IMR-90 (cell line): ENCODE measurements at regions not wholly inside any gene's neighbourhood (a gene's known extent, or its start where the extent isn't known, plus 50 kb on each side); places are given as distances from the start of the nearest gene placed in this dataset.

Source experiments
- ATAC-seq: fragments of 200-7000 bp; cut with Tn5 transposase; 2 replicates; pipeline ENCODE4 v1.9.1; 2020; ENCODE audit warnings: low read depth, mild to moderate bottlenecking, moderate library complexity
- BruUV-seq: library from RNA; stranded (reverse); fragments of 400-500 nt; replicated peaks from 2 replicates; lab custom pipeline; 2021; lab: Mats Ljungman, UMichigan
- CTCF ChIA-PET: fragments of 300-600 bp; formaldehyde crosslinking; extraction: SDS; loops from one replicate; lab custom pipeline; 2021; ENCODE audit warnings: antibody characterized with exemption; lab: Yijun Ruan, JAX
- POLR2A ChIA-PET: fragments of 300-600 bp; sonication (Branson Sonifier 250); formaldehyde crosslinking; loops from one replicate; lab custom pipeline; 2022; ENCODE audit warnings: antibody characterized with exemption; ENCODE audit not compliant: unreplicated experiment; lab: Charles Lee
- DNase-seq: peaks from one replicate; pipeline ENCODE4 v3.0.0; 2013
- H2AFZ ChIP-seq: replicated peaks from 2 replicates; pipeline ENCODE3; 2013; ENCODE audit warnings: low read length, mild to moderate bottlenecking; ENCODE audit not compliant: poor library complexity
- H2AK5ac ChIP-seq: 2 replicates; pipeline ENCODE4 v1.6.1; 2013; ENCODE audit warnings: low read depth, low read length, inconsistent platforms
- H2AK9ac ChIP-seq: replicated peaks from 2 replicates; pipeline ENCODE3; 2013; ENCODE audit warnings: mild to moderate bottlenecking, low read depth, low read length, moderate library complexity; ENCODE audit not compliant: poor library complexity
- H2BK120ac ChIP-seq: 2 replicates; pipeline ENCODE4 v1.6.1; 2013; ENCODE audit warnings: low read depth, low read length, inconsistent platforms
- H2BK15ac ChIP-seq: 3 replicates; pipeline ENCODE4 v1.6.1; 2013; ENCODE audit warnings: low read depth, low read length, inconsistent platforms
- H2BK20ac ChIP-seq: 2 replicates; pipeline ENCODE4 v1.6.1; 2013; ENCODE audit warnings: low read depth, mild to moderate bottlenecking, inconsistent platforms, low read length, moderate library complexity
- H2BK5ac ChIP-seq: 2 replicates; pipeline ENCODE4 v1.6.1; 2013; ENCODE audit warnings: mild to moderate bottlenecking, low read depth, low read length, inconsistent platforms; ENCODE audit not compliant: poor library complexity, severe bottlenecking
- H3K14ac ChIP-seq: replicated peaks from 2 replicates; pipeline ENCODE4 v1.6.1; 2013; ENCODE audit warnings: low read depth, low read length, inconsistent platforms
- H3K18ac ChIP-seq: 2 replicates; pipeline ENCODE4 v1.6.1; 2013; ENCODE audit warnings: low read depth, low read length, control low read depth
- H3K23ac ChIP-seq: 2 replicates; pipeline ENCODE4 v1.6.1; 2013; ENCODE audit warnings: low read depth, low read length, inconsistent platforms
- H3K27ac ChIP-seq: 2 replicates; pipeline ENCODE4 v1.5.1; 2013; ENCODE audit warnings: mild to moderate bottlenecking, control low read depth, low read length; ENCODE audit not compliant: insufficient read depth
- H3K27me3 ChIP-seq: 2 replicates; pipeline ENCODE4 v1.6.1; 2013; ENCODE audit warnings: low read length; ENCODE audit not compliant: control insufficient read depth, insufficient read depth
- H3K36me3 ChIP-seq: 2 replicates; pipeline ENCODE4 v1.6.1; 2013; ENCODE audit warnings: low read length, mixed read lengths; ENCODE audit not compliant: control insufficient read depth, insufficient read depth
- H3K4ac ChIP-seq: 2 replicates; pipeline ENCODE4 v1.6.1; 2013; ENCODE audit warnings: low read depth, low read length, inconsistent platforms
- H3K4me1 ChIP-seq: 2 replicates; pipeline ENCODE4 v1.6.1; 2013; ENCODE audit warnings: low read length, mixed read lengths; ENCODE audit not compliant: control insufficient read depth, insufficient read depth
- H3K4me2 ChIP-seq: 2 replicates; pipeline ENCODE4 v1.6.1; 2013; ENCODE audit warnings: low read depth, mild to moderate bottlenecking, control low read depth, low read length, moderate library complexity
- H3K4me3 ChIP-seq: 2 replicates; pipeline ENCODE4 v1.5.1; 2013; ENCODE audit warnings: low read depth, mild to moderate bottlenecking, control low read depth, low read length, moderate library complexity; ENCODE audit not compliant: insufficient read depth
- H3K56ac ChIP-seq: 2 replicates; pipeline ENCODE4 v1.6.1; 2013; ENCODE audit warnings: low read length, inconsistent platforms; ENCODE audit not compliant: insufficient read depth; ENCODE audit errors: extremely low read depth
- H3K79me1 ChIP-seq, 2 experiments: 2 replicates each; pipeline ENCODE4 v1.6.1; 2013; ENCODE audit warnings: low read length in 2 of 2, inconsistent platforms in 1 of 2, low read depth in 1 of 2
- H3K9ac ChIP-seq: 2 replicates; pipeline ENCODE4 v1.6.1; 2013; ENCODE audit warnings: low read depth, low read length, control low read depth
- H3K9me1 ChIP-seq: 2 replicates; pipeline ENCODE4 v1.6.1; 2013; ENCODE audit warnings: low read length, inconsistent platforms; ENCODE audit not compliant: insufficient read depth
- H3K9me3 ChIP-seq: 2 replicates; pipeline ENCODE4 v1.6.1; 2013; ENCODE audit warnings: low read length; ENCODE audit not compliant: control insufficient read depth, insufficient read depth
- H4K20me1 ChIP-seq: 2 replicates; pipeline ENCODE4 v1.6.1; 2013; ENCODE audit warnings: low read length, inconsistent platforms; ENCODE audit not compliant: insufficient read depth
- H4K5ac ChIP-seq: 2 replicates; pipeline ENCODE4 v1.6.1; 2013; ENCODE audit warnings: mild to moderate bottlenecking, low read depth, low read length, control low read depth
- H4K8ac ChIP-seq, 2 experiments: 2 replicates each; pipeline ENCODE4 v1.6.1; 2013; ENCODE audit warnings: low read depth in 2 of 2, low read length in 2 of 2, control low read depth in 1 of 2, inconsistent platforms in 1 of 2
- H4K91ac ChIP-seq: 2 replicates; pipeline ENCODE4 v1.6.1; 2013; ENCODE audit warnings: low read depth, low read length, inconsistent platforms; ENCODE audit not compliant: insufficient read depth
- BHLHE40 ChIP-seq: fragments of 150-350 bp; IDR thresholded peaks from 2 replicates; pipeline ENCODE4 v1.6.1; 2016; ENCODE audit warnings: mild to moderate bottlenecking, low read depth, low read length
- CEBPB ChIP-seq: IDR thresholded peaks from 2 replicates; pipeline ENCODE4 v1.6.1; 2012; ENCODE audit warnings: low read depth, low read length, improper control_type of control experiment
- CHD1 ChIP-seq: IDR thresholded peaks from 2 replicates; pipeline ENCODE4 v1.6.1; 2012; ENCODE audit warnings: low read depth, low read length, improper control_type of control experiment
- CTCF ChIP-seq: conservative IDR thresholded peaks from 2 replicates; pipeline ENCODE4 v1.5.1; 2012; ENCODE audit warnings: mild to moderate bottlenecking, low read depth, low read length, improper control_type of control experiment
- FOS ChIP-seq: fragments of 150-350 bp; IDR thresholded peaks from 2 replicates; pipeline ENCODE4 v1.6.1; 2016; ENCODE audit warnings: low read depth, low read length
- MAFK ChIP-seq: IDR thresholded peaks from 2 replicates; pipeline ENCODE4 v1.6.1; 2012; ENCODE audit warnings: low read depth, low read length, improper control_type of control experiment
- MAZ ChIP-seq: IDR thresholded peaks from 2 replicates; pipeline ENCODE4 v1.6.1; 2012; ENCODE audit warnings: low read depth, mild to moderate bottlenecking, low read length, improper control_type of control experiment, moderate library complexity, borderline replicate concordance
- MXI1 ChIP-seq: IDR thresholded peaks from 2 replicates; pipeline ENCODE4 v1.6.1; 2012; ENCODE audit warnings: low read depth, mild to moderate bottlenecking, low read length, moderate library complexity, borderline replicate concordance
- NFE2L2 ChIP-seq: fragments of 150-350 bp; IDR thresholded peaks from 2 replicates; pipeline ENCODE4 v1.6.1; 2016; ENCODE audit warnings: low read depth, mild to moderate bottlenecking, low read length
- POLR2A ChIP-seq: IDR thresholded peaks from 2 replicates; pipeline ENCODE4 v1.6.1; 2012; ENCODE audit warnings: mild to moderate bottlenecking, low read depth, low read length
- RAD21 ChIP-seq: IDR thresholded peaks from 2 replicates; pipeline ENCODE4 v1.6.1; 2012; ENCODE audit warnings: low read length, improper control_type of control experiment
- RCOR1 ChIP-seq: IDR thresholded peaks from 2 replicates; pipeline ENCODE4 v1.6.1; 2012; ENCODE audit warnings: mild to moderate bottlenecking, low read length, improper control_type of control experiment; ENCODE audit not compliant: insufficient replicate concordance
- RFX5 ChIP-seq: IDR thresholded peaks from 2 replicates; pipeline ENCODE4 v1.8.0; 2012; ENCODE audit warnings: low read depth, mild to moderate bottlenecking, low read length, moderate library complexity
- SMC3 ChIP-seq: fragments of 150-350 bp; IDR thresholded peaks from 2 replicates; pipeline ENCODE4 v1.6.1; 2016; ENCODE audit warnings: low read depth, mild to moderate bottlenecking, antibody characterized with exemption, low read length, moderate library complexity
- dilution Hi-C: fragments of 300-500 bp; cut with HindIII; formaldehyde crosslinking; loops from one replicate; pipeline ENCODE4 v1.14.3; 2018; ENCODE audit warnings: low sequenced_read_pairs; ENCODE audit not compliant: unreplicated experiment
- in situ Hi-C: fragments of 300-500 bp; cut with MboI; formaldehyde crosslinking; loops from 3 replicates; pipeline ENCODE4 v1.14.3; 2019; ENCODE audit warnings: low sequenced_read_pairs, inconsistent platforms, mixed read lengths
- intact Hi-C: fragments of 100-400 bp; cut with micrococcal nuclease; formaldehyde crosslinking; loops from 2 replicates; pipeline ENCODE4 v1.10.0; 2022
- TF ChIP-seq, protein P1 (sequence below): fragments of 150-350 bp; IDR thresholded peaks from 2 replicates; pipeline ENCODE4 v1.6.1; 2017; ENCODE audit warnings: mild to moderate bottlenecking, antibody characterized with exemption, low read length, low read depth
- TF ChIP-seq, protein P2 (sequence below): fragments of 150-350 bp; IDR thresholded peaks from 2 replicates; pipeline ENCODE4 v1.6.1; 2016; ENCODE audit warnings: low read depth, mild to moderate bottlenecking, low read length, moderate library complexity, borderline replicate concordance

DNA sequence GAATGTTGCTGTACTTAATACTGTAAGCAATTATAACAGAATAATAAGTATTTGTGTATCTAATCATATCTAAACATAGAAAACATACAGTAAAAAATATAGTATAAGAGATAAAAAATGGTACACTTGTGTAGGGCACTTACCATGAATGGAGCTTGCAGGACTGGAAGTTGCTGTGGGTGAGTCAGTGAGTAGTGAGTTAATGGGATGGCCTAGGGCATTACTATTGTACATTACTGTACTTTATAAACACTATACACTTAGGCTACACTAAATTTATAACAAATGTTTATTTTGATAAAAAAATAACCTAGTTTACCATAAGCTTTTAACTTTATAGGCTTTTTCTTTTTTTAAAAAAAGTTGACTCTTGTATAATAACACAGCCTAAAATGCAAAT lies 1071.2 kb upstream of the SEL1L start:
- Histone ChIP-seq H3K27ac (no peak overlapping the region), H3K79me1 (no peaks in the 10 kb centered on the region), H4K91ac (no peak overlapping the region), H2BK120ac (no peak overlapping the region), H3K9ac (no peak overlapping the region), H4K5ac (no peak overlapping the region), H2BK20ac (no peak overlapping the region), H3K4me3 (no peak overlapping the region), H3K4ac (no peak overlapping the region), H2AFZ (no peak overlapping the region), H3K23ac (no peak overlapping the region), H4K8ac (no peak overlapping the region), H3K18ac (no peak overlapping the region), H3K9me1 (no peaks in the 10 kb centered on the region), H3K56ac (no peak overlapping the region), H3K36me3 (no peaks in the 10 kb centered on the region), H3K4me1 (no peaks in the 10 kb centered on the region), H2BK5ac (no peak overlapping the region), H4K20me1 (no peaks in the 10 kb centered on the region), H2BK15ac (no peak overlapping the region), H3K4me2 (no peak overlapping the region), H2AK5ac (no peak overlapping the region), H2AK9ac (no peak overlapping the region), H3K14ac (no peak overlapping the region), H3K27me3 (no peaks in the 10 kb centered on the region), H3K9me3 (peaks cover 10% of the 10 kb centered on the region; the same call in 1 of the 2 replicates)
- TF ChIP-seq RAD21 (no peak), RFX5 (no peak), RCOR1 (no peak), NFE2L2 (no peak), CHD1 (no peak), BHLHE40 (no peak), SMC3 (no peak), MXI1 (no peak), MAFK (no peak), MAZ (no peak), CTCF (no peak), FOS (no peak), POLR2A (no peak), CEBPB (no peak)
- TF ChIP-seq, protein P1, sequence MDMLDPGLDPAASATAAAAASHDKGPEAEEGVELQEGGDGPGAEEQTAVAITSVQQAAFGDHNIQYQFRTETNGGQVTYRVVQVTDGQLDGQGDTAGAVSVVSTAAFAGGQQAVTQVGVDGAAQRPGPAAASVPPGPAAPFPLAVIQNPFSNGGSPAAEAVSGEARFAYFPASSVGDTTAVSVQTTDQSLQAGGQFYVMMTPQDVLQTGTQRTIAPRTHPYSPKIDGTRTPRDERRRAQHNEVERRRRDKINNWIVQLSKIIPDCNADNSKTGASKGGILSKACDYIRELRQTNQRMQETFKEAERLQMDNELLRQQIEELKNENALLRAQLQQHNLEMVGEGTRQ, result no peak
- TF ChIP-seq, protein P2, sequence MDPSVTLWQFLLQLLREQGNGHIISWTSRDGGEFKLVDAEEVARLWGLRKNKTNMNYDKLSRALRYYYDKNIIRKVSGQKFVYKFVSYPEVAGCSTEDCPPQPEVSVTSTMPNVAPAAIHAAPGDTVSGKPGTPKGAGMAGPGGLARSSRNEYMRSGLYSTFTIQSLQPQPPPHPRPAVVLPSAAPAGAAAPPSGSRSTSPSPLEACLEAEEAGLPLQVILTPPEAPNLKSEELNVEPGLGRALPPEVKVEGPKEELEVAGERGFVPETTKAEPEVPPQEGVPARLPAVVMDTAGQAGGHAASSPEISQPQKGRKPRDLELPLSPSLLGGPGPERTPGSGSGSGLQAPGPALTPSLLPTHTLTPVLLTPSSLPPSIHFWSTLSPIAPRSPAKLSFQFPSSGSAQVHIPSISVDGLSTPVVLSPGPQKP, result no peak
- dilution Hi-C loops (no loop called here), in situ Hi-C loops (no loop called here), intact Hi-C loops (no loop called here)
- no TSS peak for BruUV-seq
- POLR2A ChIA-PET, result no interaction called here
- DNase-seq, result no peak
- no peak for ATAC-seq
- CTCF ChIA-PET, result no interaction called here
